Colonic mucosa (tissue), 4 donors: ENCODE measurements at regions not wholly inside any gene's neighbourhood (a gene's known extent, or its start where the extent isn't known, plus 50 kb on each side); places are given as distances from the start of the nearest gene placed in this dataset.

Experiments used
- DNase-seq: peaks from one replicate; pipeline ENCODE4 v3.0.0-alpha.2; 2020
- H3K27ac ChIP-seq: fragments of 200-600 bp; one replicate; pipeline ENCODE4 v1.8.0; 2021
- H3K27me3 ChIP-seq: fragments of 200-600 bp; one replicate; pipeline ENCODE4 v1.8.0; 2021
- H3K36me3 ChIP-seq: fragments of 200-600 bp; one replicate; pipeline ENCODE4 v1.8.0; 2021
- H3K4me1 ChIP-seq: fragments of 200-600 bp; one replicate; pipeline ENCODE4 v1.8.0; 2021; ENCODE audit warnings: mild to moderate bottlenecking
- H3K4me3 ChIP-seq: fragments of 200-600 bp; one replicate; pipeline ENCODE4 v1.8.0; 2021
- H3K9ac ChIP-seq, 2 donors: one replicate each; pipeline ENCODE4 v1.7.0; 2013; ENCODE audit warnings: control low read depth in 2 of 2, low read depth in 2 of 2, low read length in 2 of 2
- H3K9me3 ChIP-seq: fragments of 200-600 bp; one replicate; pipeline ENCODE4 v1.8.0; 2021
- CTCF ChIP-seq: fragments of 200-600 bp; IDR thresholded peaks from one replicate; pipeline ENCODE4 v1.8.0; 2022; ENCODE audit warnings: antibody characterized with exemption, mild to moderate bottlenecking
- intact Hi-C: fragments of 100-400 bp; cut with DNase I; formaldehyde crosslinking; loops from one replicate; pipeline ENCODE4 v1.14.1; 2022
- donor health status: healthy.
- donor health status: DM: no; HTN: no; CAD: no.
- donor health status: DM: no; HTN: no; CAD: no.

- Histone ChIP-seq H3K27me3 (peaks cover 33% of the 10 kb centered on the region), H3K9ac (peak overlapping the region in 1 of 2 donors; percentile 37), H3K36me3 (no peaks in the 10 kb centered on the region), H3K4me1 (no peaks in the 10 kb centered on the region), H3K4me3 (peak overlapping the region; percentile 48), H3K27ac (no peak overlapping the region), H3K9me3 (no peaks in the 10 kb centered on the region)
- peak; percentile 47 for DNase-seq
- intact Hi-C loops: loop anchor here (5.0 to 10.0 kb wide), 2 partner anchors 529 to 1086 kb away; no protein-coding TSS in a partner anchor
- peak; percentile 93 for TF ChIP-seq CTCF
Measured at GRCh38 chr1:98053471-98054366, 132.9 kb upstream of the DPYD start.

GRCh38 chr1:98051065-98051675 is 130.3 kb upstream of the DPYD start:
- H3K9me3 ChIP-seq: no peaks in the 10 kb centered on the region
- intact Hi-C loops: loop anchor here (5.0 to 10.0 kb wide), 2 partner anchors 526 to 1084 kb away; no protein-coding TSS in a partner anchor
- H3K27me3 ChIP-seq: peaks cover 41% of the 10 kb centered on the region
- H3K4me1 ChIP-seq: no peaks in the 10 kb centered on the region
- peak; percentile 85 for TF ChIP-seq CTCF
- no peak overlapping the region for H3K9ac ChIP-seq
- H3K27ac ChIP-seq: no peak overlapping the region
- peak; percentile 74 for DNase-seq
- no peak overlapping the region for H3K4me3 ChIP-seq
- H3K36me3 ChIP-seq: no peaks in the 10 kb centered on the region

GRCh38 chr1:98049370-98050135 is 128.7 kb upstream of the DPYD start:
- Histone ChIP-seq H3K27ac (no peak overlapping the region), H3K27me3 (peaks cover 57% of the 10 kb centered on the region), H3K9me3 (no peaks in the 10 kb centered on the region), H3K36me3 (no peaks in the 10 kb centered on the region), H3K9ac (no peak overlapping the region), H3K4me1 (no peaks in the 10 kb centered on the region), H3K4me3 (no peak overlapping the region)
- DNase-seq: no peak
- intact Hi-C loops: loop anchor here (5.0 to 10.0 kb wide), 3 partner anchors 205 to 1082 kb away; no protein-coding TSS in a partner anchor
- no peak for TF ChIP-seq CTCF

- Histone ChIP-seq H3K4me3 (no peak overlapping the region), H3K9me3 (no peaks in the 10 kb centered on the region), H3K36me3 (no peaks in the 10 kb centered on the region), H3K9ac (no peak overlapping the region), H3K4me1 (no peaks in the 10 kb centered on the region), H3K27me3 (peaks cover 59% of the 10 kb centered on the region), H3K27ac (no peak overlapping the region)
- no peak for DNase-seq
- no peak for TF ChIP-seq CTCF
- intact Hi-C loops: loop anchor here (10.0 kb wide), 1 partner anchor 204 kb away; no protein-coding TSS in a partner anchor
Measured at GRCh38 chr1:98048751-98049325, 128.0 kb upstream of the DPYD start.

- intact Hi-C loops: loop anchor here (10.0 kb wide), 1 partner anchor 203 kb away; no protein-coding TSS in a partner anchor
- Histone ChIP-seq H3K4me3 (no peak overlapping the region), H3K27ac (no peak overlapping the region), H3K9me3 (no peaks in the 10 kb centered on the region), H3K27me3 (peaks cover 57% of the 10 kb centered on the region), H3K4me1 (no peaks in the 10 kb centered on the region), H3K9ac (no peak overlapping the region), H3K36me3 (no peaks in the 10 kb centered on the region)
- no peak for TF ChIP-seq CTCF
- peak; percentile 69 for DNase-seq
Measured at GRCh38 chr1:98048244-98048643, 127.4 kb upstream of the DPYD start.
